K562 (cell line): ENCODE measurements at regions not wholly inside any gene's neighbourhood (a gene's known extent, or its start where the extent isn't known, plus 50 kb on each side); places are given as distances from the start of the nearest gene placed in this dataset.

Experiments
- ATAC-seq: fragments of 200-7000 bp; cut with Tn5 transposase; 3 replicates; pipeline ENCODE4 v1.9.1; 2020; ENCODE audit warnings: moderate library complexity
- BruUV-seq: library from RNA; stranded (reverse); fragments of 400-500 nt; replicated peaks from 2 replicates; lab custom pipeline; 2021; lab: Mats Ljungman, UMichigan
- CTCF ChIA-PET: fragments of 300-600 bp; formaldehyde crosslinking; extraction: SDS; loops from one replicate; lab custom pipeline; 2021; ENCODE audit warnings: low intra/inter-chr PET ratio; lab: Yijun Ruan, JAX
- POLR2A ChIA-PET: fragments of 300-600, 350-650 bp; sonication (Branson Sonifier 250); formaldehyde crosslinking; extraction: SDS; loops from one replicate; lab custom pipeline; 2021; ENCODE audit warnings: antibody characterized with exemption, inconsistent platforms; lab: Yijun Ruan, JAX
- DNase-seq, 4 experiments: peaks; one replicate each; pipeline versions ENCODE4 v3.0.0 to v3.0.0-alpha.2; 2011 to 2018; ENCODE audit warnings: low spot score in 3 of 4, mixed read lengths in 3 of 4; ENCODE audit errors: extremely low read depth in 1 of 4
- FAIRE-seq: peaks from 2 replicates; lab custom pipeline; 2011; peaks lifted over from hg19 to GRCh38; lab: Jason Lieb, UNC
- H2AFZ ChIP-seq: 2 replicates; pipeline ENCODE4 v1.6.0; 2011; ENCODE audit warnings: low read depth, low read length, control low read depth, inconsistent platforms
- H3K27ac ChIP-seq: fragments of 200-600 bp; 3 replicates; pipeline ENCODE4 v1.8.0; 2011; ENCODE audit warnings: low read depth, mild to moderate bottlenecking, control low read depth, inconsistent platforms, low read length, moderate library complexity, mixed read lengths; ENCODE audit errors: extremely low read depth
- H3K27me3 ChIP-seq, 2 experiments: fragments of 300-600 bp in 1 of 2; 2 replicates in 1 of 2; 3 replicates in 1 of 2; pipeline versions ENCODE4 v1.6.0 to v1.8.0; 2011; ENCODE audit warnings: inconsistent platforms in 2 of 2, low read length in 2 of 2, mild to moderate bottlenecking in 1 of 2, mixed read lengths in 1 of 2, moderate library complexity in 1 of 2; ENCODE audit not compliant: control insufficient read depth in 2 of 2, insufficient read depth in 2 of 2
- H3K36me3 ChIP-seq: fragments of 300-600 bp; 3 replicates; pipeline ENCODE4 v1.8.0; 2011; ENCODE audit warnings: mild to moderate bottlenecking, low read length, inconsistent platforms; ENCODE audit not compliant: control insufficient read depth, insufficient read depth
- H3K4me1 ChIP-seq, 2 experiments: fragments of 200-600 bp in 1 of 2; replicated peaks in 1 of 2; 2 replicates in 1 of 2; 3 replicates in 1 of 2; pipeline versions ENCODE4 v1.5.1 to v1.8.0; 2011; ENCODE audit warnings: inconsistent platforms in 2 of 2, low read length in 2 of 2, mild to moderate bottlenecking in 1 of 2, mixed read lengths in 1 of 2, moderate library complexity in 1 of 2; ENCODE audit not compliant: control insufficient read depth in 2 of 2, insufficient read depth in 2 of 2
- H3K4me2 ChIP-seq: 2 replicates; pipeline ENCODE4 v1.6.1; 2011; ENCODE audit warnings: low read length, control low read depth, inconsistent platforms, mixed read lengths; ENCODE audit not compliant: insufficient read depth
- H3K4me3 ChIP-seq: fragments of 200-600 bp; sonication (generic), shearing (Covaris generic); 2 replicates; pipeline ENCODE4 v1.5.1; 2016; ENCODE audit warnings: control low read depth, inconsistent platforms
- H3K79me2 ChIP-seq: fragments of 200-600 bp; 3 replicates; pipeline ENCODE4 v1.8.0; 2011; ENCODE audit warnings: low read length, inconsistent platforms; ENCODE audit not compliant: control insufficient read depth, insufficient read depth
- H3K9ac ChIP-seq, 2 experiments: 2 replicates each; pipeline versions ENCODE4 v1.6.0 to v1.6.1; 2011; ENCODE audit warnings: low read depth in 2 of 2, low read length in 2 of 2, control low read depth in 1 of 2, inconsistent platforms in 1 of 2, mild to moderate bottlenecking in 1 of 2, mixed read lengths in 1 of 2; ENCODE audit not compliant: insufficient read depth in 1 of 2
- H3K9me1 ChIP-seq: one replicate; pipeline ENCODE4 v1.6.0; 2011; ENCODE audit warnings: inconsistent platforms, mild to moderate bottlenecking, low read length, moderate library complexity; ENCODE audit not compliant: control insufficient read depth, insufficient read depth
- H3K9me3 ChIP-seq: replicated peaks from 2 replicates; pipeline ENCODE4 v1.5.1; 2011; ENCODE audit warnings: low read depth, low read length, inconsistent platforms; ENCODE audit not compliant: control insufficient read depth, insufficient read depth
- H4K20me1 ChIP-seq: replicated peaks from 2 replicates; pipeline ENCODE4 v1.6.1; 2011; ENCODE audit warnings: low read length, inconsistent platforms, mixed read lengths; ENCODE audit not compliant: control insufficient read depth, insufficient read depth
- BCOR ChIP-seq: fragments of 450-650 bp; IDR thresholded peaks from 2 replicates; pipeline ENCODE4 v1.6.1; 2016
- HDAC1 ChIP-seq, 2 experiments: fragments of 450-650 bp; IDR thresholded peaks; 2 replicates each; pipeline ENCODE4 v1.6.1; 2016 to 2017; ENCODE audit warnings: inconsistent platforms in 1 of 2, mild to moderate bottlenecking in 1 of 2, moderate library complexity in 1 of 2
- HNRNPUL1 ChIP-seq: fragments of 200-400 bp; formaldehyde crosslinking; IDR thresholded peaks from 2 replicates; pipeline ENCODE4 v1.6.1; 2017; ENCODE audit warnings: low read length
- HOXB6 ChIP-seq: fragments of 250-450 bp; sonication (Bioruptor Pico); IDR thresholded peaks from 2 replicates; pipeline ENCODE4 v1.5.1; 2022; ENCODE audit warnings: mild to moderate bottlenecking, borderline replicate concordance
- IRF2 ChIP-seq: sonication (generic); formaldehyde crosslinking; IDR thresholded peaks from 2 replicates; pipeline ENCODE4 v1.8.1; 2022; ENCODE audit warnings: mild to moderate bottlenecking, missing genetic modification reagents
- JUND ChIP-seq, 2 experiments: IDR thresholded peaks; 2 replicates in 1 of 2; 3 replicates in 1 of 2; pipeline ENCODE4 v1.6.1; 2011; ENCODE audit warnings: borderline replicate concordance in 2 of 2, low read depth in 2 of 2, low read length in 2 of 2, improper control_type of control experiment in 1 of 2, missing biosample characterization in 1 of 2, missing genetic modification characterization in 1 of 2, missing genetic modification reagents in 1 of 2
- KAT7 ChIP-seq: sonication (generic); formaldehyde crosslinking; IDR thresholded peaks from 2 replicates; pipeline ENCODE4 v1.8.0; 2022; ENCODE audit warnings: missing genetic modification reagents, mild to moderate bottlenecking, borderline replicate concordance
- LARP7 ChIP-seq: fragments of 450-650 bp; IDR thresholded peaks from 2 replicates; pipeline ENCODE4 v1.6.1; 2016
- MIER1 ChIP-seq: fragments of 450-650 bp; IDR thresholded peaks from 2 replicates; pipeline ENCODE4 v1.6.1; 2016; ENCODE audit warnings: antibody characterized with exemption, mild to moderate bottlenecking, low read depth
- TAF7 ChIP-seq: fragments of 450-650 bp; IDR thresholded peaks from 2 replicates; pipeline ENCODE4 v1.6.1; 2016; ENCODE audit warnings: missing genetic modification characterization, missing compliant biosample characterization
- ZNF174 ChIP-seq: fragments of 250-450 bp; sonication (Bioruptor Pico); IDR thresholded peaks from 2 replicates; pipeline ENCODE4 v1.4.0; 2020; ENCODE audit warnings: mild to moderate bottlenecking
- ZNF3 ChIP-seq: fragments of 250-450 bp; sonication (Bioruptor Pico); IDR thresholded peaks from 2 replicates; pipeline ENCODE4 v1.5.0; 2021; ENCODE audit warnings: mild to moderate bottlenecking, moderate library complexity
- WGBS: fragments of 100-300 bp; shearing (Covaris generic); methylation state at CpG from one replicate; pipeline ENCODE4 v1.1.6; 2016; ENCODE audit warnings: low coverage, mixed read lengths; ENCODE audit not compliant: insufficient coverage; ENCODE audit errors: missing lambda C conversion rate; 5-methylcytosine and 5-hydroxymethylcytosine counted together
- in situ Hi-C: fragments of 300-500 bp; cut with MboI; formaldehyde crosslinking; loops from 4 replicates; pipeline ENCODE4 v1.15.0; 2018; ENCODE audit warnings: inconsistent platforms, mixed read lengths
- intact Hi-C: fragments of 100-400 bp; cut with micrococcal nuclease; formaldehyde crosslinking; loops from 2 replicates; pipeline ENCODE4 v1.14.2; 2022
- TF ChIP-seq, protein P1 (sequence below): fragments of 250-450 bp; sonication (Bioruptor Pico); IDR thresholded peaks from 2 replicates; pipeline ENCODE4 v1.4.0; 2020; ENCODE audit warnings: mild to moderate bottlenecking
- TF ChIP-seq, protein P2 (sequence below): fragments of 450-650 bp; formaldehyde crosslinking; IDR thresholded peaks from 2 replicates; pipeline ENCODE4 v1.4.0; 2020; ENCODE audit warnings: mild to moderate bottlenecking
- TF ChIP-seq, protein P3 (sequence below): sonication (generic); formaldehyde crosslinking; IDR thresholded peaks from 2 replicates; pipeline ENCODE4 v1.4.0; 2020; ENCODE audit warnings: mild to moderate bottlenecking, missing genetic modification reagents

DNA sequence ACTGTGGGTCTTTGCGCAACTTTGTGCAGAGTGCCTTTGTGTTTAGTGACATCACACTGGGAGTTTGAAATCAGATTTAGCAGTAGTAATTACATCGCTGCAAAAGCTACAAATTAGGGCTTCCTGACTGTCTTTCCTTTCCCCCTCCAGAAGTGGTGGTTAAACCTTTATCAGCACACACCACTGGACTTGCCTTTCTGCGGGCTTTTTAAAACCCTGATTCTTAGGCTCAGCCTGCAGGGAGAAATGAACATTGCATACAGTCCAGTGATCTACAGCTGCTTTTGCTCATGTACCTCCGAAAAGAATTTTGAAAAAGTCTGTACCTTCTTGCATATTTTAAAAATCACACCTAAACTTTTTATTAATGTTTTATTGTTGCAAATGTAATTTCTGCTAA, 219.7 kb upstream of the NAALADL2 start (continued):
- TF ChIP-seq ZNF3 (CRISPR knock-in tag), result no peak

DNA sequence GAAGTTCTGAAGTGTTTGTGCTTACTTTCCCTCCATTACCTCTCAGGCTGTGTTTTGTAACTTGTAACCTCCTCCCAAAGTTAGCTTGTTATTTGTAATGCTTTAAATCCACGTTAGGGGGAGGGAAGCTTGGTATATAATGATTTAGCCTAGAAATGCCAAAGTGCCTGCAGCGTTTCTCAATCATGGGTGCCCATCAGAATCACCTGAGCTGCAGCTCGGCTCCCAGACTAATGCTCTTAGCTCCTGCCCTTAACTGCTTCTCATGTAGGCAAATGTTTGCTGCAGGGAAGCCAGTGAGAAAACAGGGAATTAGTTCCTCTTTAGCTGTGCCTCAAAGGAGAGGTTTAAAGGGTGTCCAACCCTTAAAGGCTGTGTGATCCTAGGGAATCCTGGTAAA, 219.2 kb upstream of the NAALADL2 start:
- BruUV-seq, result no TSS peak
- H2AFZ ChIP-seq, result no peak overlapping the region
- POLR2A ChIA-PET, result no interaction called here
- H3K27ac ChIP-seq, result no peak overlapping the region
- H3K4me2 ChIP-seq, result no peak overlapping the region
- DNase-seq (no peak), ATAC-seq (no peak), FAIRE-seq (no peak)
- intact Hi-C loops, result no loop called here
- in situ Hi-C loops, result no loop called here
- H3K27me3 ChIP-seq, result no peaks in the 10 kb centered on the region
- H3K79me2 ChIP-seq, result no peaks in the 10 kb centered on the region
- H4K20me1 ChIP-seq, result no peaks in the 10 kb centered on the region
- no peaks in the 10 kb centered on the region for H3K36me3 ChIP-seq
- no peak for TF ChIP-seq JUND (IDR thresholded peaks at IDR 0.05; ENCODE audit: borderline replicate concordance, low read depth, low read length)
- TF ChIP-seq JUND (tag; IDR thresholded peaks at IDR 0.05; ENCODE audit: borderline replicate concordance, low read depth, low read length), result no peak
- no peak for TF ChIP-seq HOXB6 (CRISPR knock-in tag)
- TF ChIP-seq, protein P1, sequence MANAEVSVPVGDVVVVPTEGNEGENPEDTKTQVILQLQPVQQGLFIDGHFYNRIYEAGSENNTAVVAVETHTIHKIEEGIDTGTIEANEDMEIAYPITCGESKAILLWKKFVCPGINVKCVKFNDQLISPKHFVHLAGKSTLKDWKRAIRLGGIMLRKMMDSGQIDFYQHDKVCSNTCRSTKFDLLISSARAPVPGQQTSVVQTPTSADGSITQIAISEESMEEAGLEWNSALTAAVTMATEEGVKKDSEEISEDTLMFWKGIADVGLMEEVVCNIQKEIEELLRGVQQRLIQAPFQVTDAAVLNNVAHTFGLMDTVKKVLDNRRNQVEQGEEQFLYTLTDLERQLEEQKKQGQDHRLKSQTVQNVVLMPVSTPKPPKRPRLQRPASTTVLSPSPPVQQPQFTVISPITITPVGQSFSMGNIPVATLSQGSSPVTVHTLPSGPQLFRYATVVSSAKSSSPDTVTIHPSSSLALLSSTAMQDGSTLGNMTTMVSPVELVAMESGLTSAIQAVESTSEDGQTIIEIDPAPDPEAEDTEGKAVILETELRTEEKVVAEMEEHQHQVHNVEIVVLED (CRISPR knock-in tag), result no peak
- TF ChIP-seq KAT7 (CRISPR knock-in tag), result no peak
- TF ChIP-seq BCOR, result no peak
- no peak for TF ChIP-seq TAF7 (tag)
- TF ChIP-seq HDAC1 (IDR thresholded peaks at IDR 0.05), result no peak
- TF ChIP-seq LARP7, result no peak
- TF ChIP-seq MIER1, result no peak
- TF ChIP-seq, protein P2, sequence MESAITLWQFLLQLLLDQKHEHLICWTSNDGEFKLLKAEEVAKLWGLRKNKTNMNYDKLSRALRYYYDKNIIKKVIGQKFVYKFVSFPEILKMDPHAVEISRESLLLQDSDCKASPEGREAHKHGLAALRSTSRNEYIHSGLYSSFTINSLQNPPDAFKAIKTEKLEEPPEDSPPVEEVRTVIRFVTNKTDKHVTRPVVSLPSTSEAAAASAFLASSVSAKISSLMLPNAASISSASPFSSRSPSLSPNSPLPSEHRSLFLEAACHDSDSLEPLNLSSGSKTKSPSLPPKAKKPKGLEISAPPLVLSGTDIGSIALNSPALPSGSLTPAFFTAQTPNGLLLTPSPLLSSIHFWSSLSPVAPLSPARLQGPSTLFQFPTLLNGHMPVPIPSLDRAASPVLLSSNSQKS (CRISPR knock-in tag), result no peak
- TF ChIP-seq, protein P3, sequence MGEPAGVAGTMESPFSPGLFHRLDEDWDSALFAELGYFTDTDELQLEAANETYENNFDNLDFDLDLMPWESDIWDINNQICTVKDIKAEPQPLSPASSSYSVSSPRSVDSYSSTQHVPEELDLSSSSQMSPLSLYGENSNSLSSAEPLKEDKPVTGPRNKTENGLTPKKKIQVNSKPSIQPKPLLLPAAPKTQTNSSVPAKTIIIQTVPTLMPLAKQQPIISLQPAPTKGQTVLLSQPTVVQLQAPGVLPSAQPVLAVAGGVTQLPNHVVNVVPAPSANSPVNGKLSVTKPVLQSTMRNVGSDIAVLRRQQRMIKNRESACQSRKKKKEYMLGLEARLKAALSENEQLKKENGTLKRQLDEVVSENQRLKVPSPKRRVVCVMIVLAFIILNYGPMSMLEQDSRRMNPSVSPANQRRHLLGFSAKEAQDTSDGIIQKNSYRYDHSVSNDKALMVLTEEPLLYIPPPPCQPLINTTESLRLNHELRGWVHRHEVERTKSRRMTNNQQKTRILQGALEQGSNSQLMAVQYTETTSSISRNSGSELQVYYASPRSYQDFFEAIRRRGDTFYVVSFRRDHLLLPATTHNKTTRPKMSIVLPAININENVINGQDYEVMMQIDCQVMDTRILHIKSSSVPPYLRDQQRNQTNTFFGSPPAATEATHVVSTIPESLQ (CRISPR knock-in tag), result no peak
- TF ChIP-seq ZNF174 (CRISPR knock-in tag), result no peak
- no peak for TF ChIP-seq HNRNPUL1
- TF ChIP-seq IRF2, result no peak
- H3K4me1 ChIP-seq, result no peaks in the 10 kb centered on the region
- CTCF ChIA-PET, result no interaction called here
- no peaks in the 10 kb centered on the region for H3K9me1 ChIP-seq
- H3K9ac ChIP-seq, result no peak overlapping the region
- H3K4me3 ChIP-seq, result no peak overlapping the region
- WGBS, result 0% methylated on average over 3 of the region's 3 CpGs
- H3K9me3 ChIP-seq, result no peaks in the 10 kb centered on the region
